ENCODE measurements at regions not wholly inside any gene's neighbourhood (a gene's known extent, or its start where the extent isn't known, plus 50 kb on each side); places are given as distances from the start of the nearest gene placed in this dataset.
"Not testable (repeated sequence)": the region's sequence is repeated elsewhere in the genome, so short reads cannot be mapped to it uniquely, and the experiment has no call there.

- DNase-seq (ENCODE audit: low read depth) = no peak
Observed at GRCh38 chr1:221204055-221204833, 325.0 kb downstream of the HLX start.

GRCh38 chr1:221206076-221206475, 326.8 kb downstream of the HLX start:
- no peak for DNase-seq (ENCODE audit: low read depth)

GRCh38 chr1:221212926-221213325, 333.7 kb downstream of the HLX start:
- DNase-seq (ENCODE audit: low read depth) = no peak

- no peak for DNase-seq (ENCODE audit: low read depth)
Observed at GRCh38 chr1:221217029-221217428, 337.8 kb downstream of the HLX start.

GRCh38 chr1:221223281-221223680, 344.0 kb downstream of the HLX start:
- no peak for DNase-seq (ENCODE audit: low read depth)

- DNase-seq (ENCODE audit: low read depth) = no peak
Observed at GRCh38 chr1:221227460-221227859, 348.2 kb downstream of the HLX start.

GRCh38 chr1:221227872-221228337, 348.7 kb downstream of the HLX start:
- no peak for DNase-seq (ENCODE audit: low read depth)

GRCh38 chr1:221228594-221228993, 349.4 kb downstream of the HLX start:
- DNase-seq (ENCODE audit: low read depth) = no peak

GRCh38 chr1:221230605-221231004, 351.4 kb downstream of the HLX start:
- no peak for DNase-seq (ENCODE audit: low read depth)

- DNase-seq (ENCODE audit: low read depth) = no peak
Observed at GRCh38 chr1:221234791-221235190, 355.5 kb downstream of the HLX start.

GRCh38 chr1:221237587-221237986, 358.3 kb downstream of the HLX start:
- no peak for DNase-seq (ENCODE audit: low read depth)

- DNase-seq (ENCODE audit: low read depth) = no peak
Observed at GRCh38 chr1:221239181-221239580, 359.9 kb downstream of the HLX start.

GRCh38 chr1:221239792-221240191, 360.5 kb downstream of the HLX start:
- no peak for DNase-seq (ENCODE audit: low read depth)

GRCh38 chr1:221240690-221241089, 361.4 kb downstream of the HLX start:
- no peak for DNase-seq (ENCODE audit: low read depth)

- DNase-seq (ENCODE audit: low read depth) = no peak
Observed at GRCh38 chr1:221241157-221241556, 361.9 kb downstream of the HLX start.

GRCh38 chr1:221241592-221241991, 362.3 kb downstream of the HLX start:
- no peak for DNase-seq (ENCODE audit: low read depth)

- DNase-seq (ENCODE audit: low read depth) = no peak
Observed at GRCh38 chr1:221246067-221246466, 366.8 kb downstream of the HLX start.

- DNase-seq (ENCODE audit: low read depth) = no peak
Observed at GRCh38 chr1:221246628-221247415, 367.6 kb downstream of the HLX start.

GRCh38 chr1:221251580-221251979, 372.3 kb downstream of the HLX start:
- DNase-seq (ENCODE audit: low read depth) = no peak

GRCh38 chr1:221254813-221255212, 375.6 kb downstream of the HLX start:
- no peak for DNase-seq (ENCODE audit: low read depth)

GRCh38 chr1:221256773-221257172, 377.5 kb downstream of the HLX start:
- DNase-seq (ENCODE audit: low read depth) = no peak

- not testable (repeated sequence) for DNase-seq (ENCODE audit: low read depth)
Observed at GRCh38 chr1:221257548-221257947, 378.3 kb downstream of the HLX start.

- DNase-seq (ENCODE audit: low read depth) = not testable (repeated sequence)
Observed at GRCh38 chr1:221262677-221263076, 383.4 kb downstream of the HLX start.
